Activated B cell treated with CpG ODN at 0.5 μM for 24 hours (primary cell): ENCODE measurements at regions not wholly inside any gene's neighbourhood (a gene's known extent, or its start where the extent isn't known, plus 50 kb on each side); places are given as distances from the start of the nearest gene placed in this dataset.
A peak's percentile ranks its signal among the peaks of the same experiment; 100 is the strongest.
"Not testable (repeated sequence)": the region's sequence is repeated elsewhere in the genome, so short reads cannot be mapped to it uniquely, and the experiment has no call there.

Source experiments
- ATAC-seq: fragments of 200-7000 bp; cut with Tn5 transposase; one replicate; pipeline ENCODE4 v1.10.0; 2021; ENCODE audit warnings: low read depth, mild to moderate bottlenecking, moderate library complexity
- CTCF ChIA-PET: fragments of 350-600 bp; sonication (Branson Sonifier 250); formaldehyde crosslinking; loops from one replicate; lab custom pipeline; 2021; ENCODE audit warnings: antibody characterized with exemption; lab: Charles Lee
- POLR2A ChIA-PET: fragments of 350-600 bp; sonication (Branson Sonifier 250); formaldehyde crosslinking; loops from one replicate; lab custom pipeline; 2021; ENCODE audit warnings: antibody characterized with exemption; lab: Charles Lee
- DNase-seq: peaks from one replicate; pipeline ENCODE4 v3.0.0; 2022
- H3K27ac Mint-ChIP-seq: one replicate; pipeline ENCODE4 v1.8.0; 2020; ENCODE audit warnings: mixed read lengths
- H3K27me3 Mint-ChIP-seq: one replicate; pipeline ENCODE4 v1.8.0; 2021; ENCODE audit warnings: mixed read lengths
- H3K36me3 Mint-ChIP-seq: one replicate; pipeline ENCODE4 v1.8.0; 2021; ENCODE audit warnings: low read depth, mixed read lengths
- H3K4me1 Mint-ChIP-seq: one replicate; pipeline ENCODE4 v1.8.0; 2021; ENCODE audit warnings: mixed read lengths
- H3K4me3 Mint-ChIP-seq: one replicate; pipeline ENCODE4 v1.8.0; 2020; ENCODE audit warnings: mild to moderate bottlenecking, mixed read lengths
- H3K9me3 Mint-ChIP-seq: one replicate; pipeline ENCODE4 v1.8.0; 2020; ENCODE audit warnings: mixed read lengths
- intact Hi-C: fragments of 100-400 bp; cut with micrococcal nuclease; formaldehyde crosslinking; loops from one replicate; pipeline ENCODE4 v1.15.1; 2024
- TF ChIP-seq, protein P1 (sequence below): fragments of 200-600 bp; IDR thresholded peaks from one replicate; pipeline ENCODE4 v1.8.0; 2022; ENCODE audit warnings: antibody characterized with exemption, mild to moderate bottlenecking

- H3K4me1 Mint-ChIP-seq, result peaks cover 81% of the 10 kb centered on the region
- ChIA-PET CTCF (no interaction called here), POLR2A (no interaction called here)
- no peak overlapping the region for H3K4me3 Mint-ChIP-seq
- H3K27ac Mint-ChIP-seq, result no peak overlapping the region
- TF ChIP-seq, protein P1, sequence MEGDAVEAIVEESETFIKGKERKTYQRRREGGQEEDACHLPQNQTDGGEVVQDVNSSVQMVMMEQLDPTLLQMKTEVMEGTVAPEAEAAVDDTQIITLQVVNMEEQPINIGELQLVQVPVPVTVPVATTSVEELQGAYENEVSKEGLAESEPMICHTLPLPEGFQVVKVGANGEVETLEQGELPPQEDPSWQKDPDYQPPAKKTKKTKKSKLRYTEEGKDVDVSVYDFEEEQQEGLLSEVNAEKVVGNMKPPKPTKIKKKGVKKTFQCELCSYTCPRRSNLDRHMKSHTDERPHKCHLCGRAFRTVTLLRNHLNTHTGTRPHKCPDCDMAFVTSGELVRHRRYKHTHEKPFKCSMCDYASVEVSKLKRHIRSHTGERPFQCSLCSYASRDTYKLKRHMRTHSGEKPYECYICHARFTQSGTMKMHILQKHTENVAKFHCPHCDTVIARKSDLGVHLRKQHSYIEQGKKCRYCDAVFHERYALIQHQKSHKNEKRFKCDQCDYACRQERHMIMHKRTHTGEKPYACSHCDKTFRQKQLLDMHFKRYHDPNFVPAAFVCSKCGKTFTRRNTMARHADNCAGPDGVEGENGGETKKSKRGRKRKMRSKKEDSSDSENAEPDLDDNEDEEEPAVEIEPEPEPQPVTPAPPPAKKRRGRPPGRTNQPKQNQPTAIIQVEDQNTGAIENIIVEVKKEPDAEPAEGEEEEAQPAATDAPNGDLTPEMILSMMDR, result no peak
- intact Hi-C loops, result loop anchor here (2.0 to 5.0 kb wide), 2 partner anchors 13 to 397 kb away; no protein-coding TSS in a partner anchor
- DNase-seq, result no peak
- H3K27me3 Mint-ChIP-seq, result no peaks in the 10 kb centered on the region
- H3K9me3 Mint-ChIP-seq, result no peaks in the 10 kb centered on the region
- H3K36me3 Mint-ChIP-seq, result peaks cover 50% of the 10 kb centered on the region
- ATAC-seq, result no peak
Measured at GRCh38 chr9:110093871-110094270, 114.1 kb downstream of the C9orf152 start.

DNA sequence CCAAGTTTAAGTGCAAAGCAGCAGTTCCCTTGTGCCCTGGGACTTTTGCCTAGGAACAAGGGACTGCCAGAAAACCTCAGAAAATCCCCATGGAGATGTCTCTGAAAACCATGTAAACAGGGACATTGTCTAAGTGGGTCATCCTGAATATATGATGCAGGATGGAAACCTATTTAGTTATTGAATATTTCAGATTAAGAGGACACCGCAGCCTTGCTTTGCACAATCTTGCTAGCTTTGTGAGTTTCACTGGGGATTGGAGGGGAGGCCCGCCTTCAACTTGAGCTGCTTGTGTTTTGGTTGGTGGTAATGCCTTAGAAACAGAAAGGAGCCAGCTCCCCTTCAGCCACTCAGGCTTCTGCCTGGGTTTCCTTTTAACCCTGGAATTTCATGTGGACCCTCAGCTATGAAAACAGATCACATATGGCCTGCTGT is 112.8 kb downstream of the C9orf152 start:
- TF ChIP-seq, protein P1, result no peak
- no peaks in the 10 kb centered on the region for H3K9me3 Mint-ChIP-seq
- POLR2A ChIA-PET, result interaction anchor here (1.3 kb wide), 1 partner anchor 128 kb away, joined by 4 read pairs; no protein-coding TSS in a partner anchor
- CTCF ChIA-PET, result no interaction called here
- peak overlapping the region; percentile 24 for H3K27ac Mint-ChIP-seq
- DNase-seq (no peak), ATAC-seq (no peak)
- no peak overlapping the region for H3K4me3 Mint-ChIP-seq
- H3K27me3 Mint-ChIP-seq, result no peaks in the 10 kb centered on the region
- peaks cover 80% of the 10 kb centered on the region for H3K4me1 Mint-ChIP-seq
- H3K36me3 Mint-ChIP-seq, result peaks cover 52% of the 10 kb centered on the region
- intact Hi-C loops, result loop anchor here (2.0 kb wide), 1 partner anchor 14 kb away; no protein-coding TSS in a partner anchor

- ChIA-PET POLR2A (interaction anchor here (1.3 kb wide), 1 partner anchor 128 kb away, joined by 4 read pairs; no protein-coding TSS in a partner anchor), CTCF (interaction anchor here (0.6 kb wide), 1 partner anchor 193 kb away, joined by 4 read pairs; no protein-coding TSS in a partner anchor)
- peaks cover 80% of the 10 kb centered on the region for H3K4me1 Mint-ChIP-seq
- no peak overlapping the region for H3K4me3 Mint-ChIP-seq
- no peaks in the 10 kb centered on the region for H3K27me3 Mint-ChIP-seq
- intact Hi-C loops, result loop anchor here (2.0 kb wide), 1 partner anchor 15 kb away; no protein-coding TSS in a partner anchor
- TF ChIP-seq, protein P1, result no peak
- H3K27ac Mint-ChIP-seq, result no peak overlapping the region
- H3K9me3 Mint-ChIP-seq, result no peaks in the 10 kb centered on the region
- H3K36me3 Mint-ChIP-seq, result peaks cover 55% of the 10 kb centered on the region
- DNase-seq, result no peak
- no peak for ATAC-seq
Measured at GRCh38 chr9:110095776-110096175, 112.2 kb downstream of the C9orf152 start.

- CTCF ChIA-PET, H3K27ac Mint-ChIP-seq, H3K9me3 Mint-ChIP-seq, DNase-seq, POLR2A ChIA-PET, H3K27me3 Mint-ChIP-seq, ATAC-seq, H3K4me3 Mint-ChIP-seq, intact Hi-C loops: not testable (repeated sequence)
- Mint-ChIP-seq H3K4me1 (peaks cover 82% of the 10 kb centered on the region), H3K36me3 (peaks cover 57% of the 10 kb centered on the region)
Measured at GRCh38 chr9:110096674-110097073, 111.3 kb downstream of the C9orf152 start.

- ATAC-seq, result no peak
- ChIA-PET POLR2A (interaction anchor here (1.0 to 1.4 kb wide), 5 partner anchors 9 to 192 kb away, joined by 3 to 4 read pairs (median 3); no protein-coding TSS in a partner anchor), CTCF (interaction anchor here (1.0 to 1.2 kb wide), 2 partner anchors 192 to 194 kb away, joined by 3 to 4 read pairs; no protein-coding TSS in a partner anchor)
- no peak for DNase-seq
- Mint-ChIP-seq H3K9me3 (no peaks in the 10 kb centered on the region), H3K4me3 (no peak overlapping the region), H3K36me3 (peaks cover 63% of the 10 kb centered on the region), H3K27me3 (no peaks in the 10 kb centered on the region), H3K27ac (peak overlapping the region; percentile 41), H3K4me1 (peaks cover 85% of the 10 kb centered on the region)
- TF ChIP-seq, protein P1, result no peak
- intact Hi-C loops, result loop anchor here (1.0 to 2.0 kb wide), 2 partner anchors 15 to 20 kb away; no protein-coding TSS in a partner anchor
Measured at GRCh38 chr9:110099236-110100095, 108.5 kb downstream of the C9orf152 start.
